ENCODE measurements at regions not wholly inside any gene's neighbourhood (a gene's known extent, or its start where the extent isn't known, plus 50 kb on each side); places are given as distances from the start of the nearest gene placed in this dataset.

DNA sequence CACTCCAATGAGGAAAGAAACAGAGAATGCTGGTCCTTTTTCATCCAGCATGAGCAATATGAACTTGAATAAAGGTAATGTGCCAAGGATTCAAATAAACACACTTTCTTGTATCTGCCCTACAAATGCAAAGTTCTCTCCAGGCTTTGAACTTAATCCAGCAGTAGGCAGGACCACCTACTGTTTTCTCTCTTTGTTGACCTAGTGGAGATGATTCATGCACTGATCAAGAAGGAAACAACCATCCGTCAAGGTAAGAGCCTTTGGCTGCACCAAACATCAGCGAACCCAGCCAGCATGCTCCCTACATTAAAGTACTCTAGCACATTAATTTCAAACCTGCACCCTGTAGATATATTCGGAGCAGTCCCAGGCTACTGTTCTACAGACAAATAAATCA is 489.3 kb downstream of the GALC start:
- TF ChIP-seq, protein P1, sequence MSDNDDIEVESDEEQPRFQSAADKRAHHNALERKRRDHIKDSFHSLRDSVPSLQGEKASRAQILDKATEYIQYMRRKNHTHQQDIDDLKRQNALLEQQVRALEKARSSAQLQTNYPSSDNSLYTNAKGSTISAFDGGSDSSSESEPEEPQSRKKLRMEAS (IDR thresholded peaks at IDR 0.05; ENCODE audit: low read depth, low read length) = no peak
- TF ChIP-seq MYC (IDR thresholded peaks at IDR 0.05; ENCODE audit: low read depth, low read length) (no peak), POLR2A (IDR thresholded peaks at IDR 0.05; ENCODE audit: extremely low read depth, insufficient read length) (no peak)
- TF ChIP-seq, protein P2, sequence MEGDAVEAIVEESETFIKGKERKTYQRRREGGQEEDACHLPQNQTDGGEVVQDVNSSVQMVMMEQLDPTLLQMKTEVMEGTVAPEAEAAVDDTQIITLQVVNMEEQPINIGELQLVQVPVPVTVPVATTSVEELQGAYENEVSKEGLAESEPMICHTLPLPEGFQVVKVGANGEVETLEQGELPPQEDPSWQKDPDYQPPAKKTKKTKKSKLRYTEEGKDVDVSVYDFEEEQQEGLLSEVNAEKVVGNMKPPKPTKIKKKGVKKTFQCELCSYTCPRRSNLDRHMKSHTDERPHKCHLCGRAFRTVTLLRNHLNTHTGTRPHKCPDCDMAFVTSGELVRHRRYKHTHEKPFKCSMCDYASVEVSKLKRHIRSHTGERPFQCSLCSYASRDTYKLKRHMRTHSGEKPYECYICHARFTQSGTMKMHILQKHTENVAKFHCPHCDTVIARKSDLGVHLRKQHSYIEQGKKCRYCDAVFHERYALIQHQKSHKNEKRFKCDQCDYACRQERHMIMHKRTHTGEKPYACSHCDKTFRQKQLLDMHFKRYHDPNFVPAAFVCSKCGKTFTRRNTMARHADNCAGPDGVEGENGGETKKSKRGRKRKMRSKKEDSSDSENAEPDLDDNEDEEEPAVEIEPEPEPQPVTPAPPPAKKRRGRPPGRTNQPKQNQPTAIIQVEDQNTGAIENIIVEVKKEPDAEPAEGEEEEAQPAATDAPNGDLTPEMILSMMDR (IDR thresholded peaks at IDR 0.05; ENCODE audit: low read depth, low read length) = no peak
- no peak for DNase-seq (ENCODE audit: low read depth)
- H3K4me3 ChIP-seq (ENCODE audit: low read depth, low read length) = no peak overlapping the region

DNA sequence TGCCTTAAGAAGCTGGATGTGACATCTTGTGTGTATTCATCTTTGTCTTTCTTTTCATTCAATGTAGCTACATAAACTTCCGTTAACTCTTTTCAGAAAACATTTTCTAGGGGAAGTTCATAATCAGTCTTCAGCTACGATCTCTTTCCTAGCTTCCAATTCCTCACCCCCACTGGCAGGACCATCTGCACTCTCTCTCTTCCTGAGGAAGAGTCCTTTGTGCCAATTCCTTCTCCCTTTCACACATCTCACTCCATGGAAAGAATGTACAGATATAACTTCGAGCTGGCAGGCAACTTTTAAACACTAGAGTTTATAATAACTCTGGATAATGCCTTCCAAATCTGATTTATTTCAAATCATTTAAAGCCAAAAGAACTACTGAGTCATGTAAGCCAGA is 495.7 kb downstream of the GALC start:
- no peak overlapping the region for H3K4me3 ChIP-seq (ENCODE audit: low read depth, low read length)
- no peak for DNase-seq (ENCODE audit: low read depth)
- TF ChIP-seq, protein P1 (IDR thresholded peaks at IDR 0.05; ENCODE audit: low read depth, low read length) = no peak
- TF ChIP-seq MYC (IDR thresholded peaks at IDR 0.05; ENCODE audit: low read depth, low read length) = no peak
- no peak for TF ChIP-seq POLR2A (IDR thresholded peaks at IDR 0.05; ENCODE audit: extremely low read depth, insufficient read length)
- TF ChIP-seq, protein P2 (IDR thresholded peaks at IDR 0.05; ENCODE audit: low read depth, low read length) = no peak

DNA sequence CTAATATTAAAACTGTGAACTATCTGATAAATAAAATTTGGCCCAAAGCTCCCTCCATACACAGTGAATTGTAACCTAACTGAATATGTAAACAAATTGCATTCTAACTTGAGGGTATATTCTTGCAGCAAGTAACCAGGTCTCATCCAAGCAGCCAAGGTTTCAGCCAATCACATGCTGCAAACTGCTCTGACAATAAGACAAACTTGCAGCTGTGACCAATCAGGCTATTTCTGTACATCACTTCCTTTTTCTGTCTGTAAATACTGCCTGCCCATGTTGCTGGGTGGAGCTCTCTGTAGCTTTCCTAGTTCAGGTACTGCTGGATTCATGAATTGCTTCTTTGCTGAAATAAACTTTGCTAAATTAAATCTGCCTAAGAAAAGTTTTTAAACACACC is 499.0 kb downstream of the GALC start:
- H3K4me3 ChIP-seq (ENCODE audit: low read depth, low read length) = no peak overlapping the region

DNA sequence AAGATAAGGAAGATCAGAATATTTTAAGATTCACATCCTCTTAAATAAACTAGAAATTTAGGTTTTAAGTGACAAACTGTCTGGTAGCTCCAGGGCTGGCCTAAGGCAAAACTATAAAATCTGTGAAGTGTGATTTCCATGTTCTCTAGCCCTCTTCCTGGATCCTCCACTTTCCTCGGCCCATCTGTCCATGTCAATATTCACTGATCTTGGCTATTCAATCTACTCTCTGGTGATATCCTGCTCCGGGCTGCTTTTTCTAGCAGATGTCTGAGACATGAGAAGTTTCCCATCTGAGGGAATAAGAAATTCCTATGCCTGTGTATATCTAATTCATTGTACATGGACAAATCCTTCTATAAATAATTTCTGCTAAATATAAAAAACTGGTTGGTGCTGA is 500.4 kb downstream of the GALC start:
- DNase-seq (ENCODE audit: low read depth) = no peak
- TF ChIP-seq, protein P2 (IDR thresholded peaks at IDR 0.05; ENCODE audit: low read depth, low read length) = no peak
- TF ChIP-seq, protein P1 (IDR thresholded peaks at IDR 0.05; ENCODE audit: low read depth, low read length) = no peak
- TF ChIP-seq MYC (IDR thresholded peaks at IDR 0.05; ENCODE audit: low read depth, low read length) = no peak
- no peak for TF ChIP-seq POLR2A (IDR thresholded peaks at IDR 0.05; ENCODE audit: extremely low read depth, insufficient read length)
- no peak overlapping the region for H3K4me3 ChIP-seq (ENCODE audit: low read depth, low read length)

More for the DNA sequence above, 499.0 kb downstream of the GALC start:
- TF ChIP-seq, protein P2 (IDR thresholded peaks at IDR 0.05; ENCODE audit: low read depth, low read length) = no peak
- TF ChIP-seq, protein P1 (IDR thresholded peaks at IDR 0.05; ENCODE audit: low read depth, low read length) = no peak
- no peak for TF ChIP-seq POLR2A (IDR thresholded peaks at IDR 0.05; ENCODE audit: extremely low read depth, insufficient read length)
- no peak for TF ChIP-seq MYC (IDR thresholded peaks at IDR 0.05; ENCODE audit: low read depth, low read length)
- peak; percentile 16 for DNase-seq (ENCODE audit: low read depth)

DNA sequence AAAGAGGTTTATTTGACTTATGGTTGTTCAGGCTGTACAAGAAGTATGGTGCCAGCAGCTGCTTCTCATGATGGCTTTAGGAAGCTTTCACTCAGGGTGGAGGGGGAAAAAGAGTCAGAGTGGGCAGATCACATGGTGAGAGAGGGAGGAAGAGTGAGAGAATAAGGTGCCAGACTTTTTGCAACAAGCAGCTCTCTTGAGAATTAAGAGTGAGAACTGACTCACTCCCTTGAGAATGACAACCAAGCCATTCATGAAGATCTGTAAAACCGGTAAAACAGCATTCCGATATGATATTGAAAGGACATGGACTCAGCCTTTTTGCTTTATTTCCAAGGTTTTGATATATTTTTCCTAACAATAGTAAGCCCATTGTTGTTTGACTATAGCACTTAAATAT is 501.2 kb downstream of the GALC start:
- H3K4me3 ChIP-seq (ENCODE audit: low read depth, low read length) = no peak overlapping the region
- no peak for TF ChIP-seq POLR2A (IDR thresholded peaks at IDR 0.05; ENCODE audit: extremely low read depth, insufficient read length)
- no peak for DNase-seq (ENCODE audit: low read depth)

DNA sequence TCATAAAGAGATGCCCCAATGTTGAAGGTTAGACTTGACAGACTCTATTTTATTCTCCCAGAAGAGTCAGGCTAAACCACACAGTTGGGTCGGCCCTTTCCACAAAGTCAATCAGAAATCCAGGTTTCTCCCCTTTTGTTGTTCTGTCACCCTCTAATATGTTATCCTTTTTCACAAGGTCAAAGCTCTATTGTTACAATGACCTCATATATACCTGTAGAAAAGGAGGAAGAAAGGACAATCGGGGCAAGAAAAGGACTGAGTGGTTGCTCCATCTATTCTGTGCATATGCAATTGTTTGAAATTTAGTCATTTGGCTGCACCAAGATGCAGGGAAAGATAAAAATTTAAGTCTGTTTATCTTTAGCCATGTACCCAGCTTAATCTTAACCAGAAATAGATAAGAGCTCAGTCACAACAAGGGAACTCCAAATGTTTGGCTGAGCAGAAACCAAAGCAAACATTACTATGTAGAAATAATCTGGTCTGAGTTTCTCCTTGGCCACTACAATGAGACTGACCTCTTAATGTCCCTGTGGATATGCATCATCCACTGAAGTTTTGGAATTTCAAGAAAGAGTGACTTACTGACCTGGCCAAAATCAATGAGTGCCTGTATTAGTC is 503.7 kb downstream of the GALC start:
- no peak for DNase-seq (ENCODE audit: low read depth)
- no peak overlapping the region for H3K4me3 ChIP-seq (ENCODE audit: low read depth, low read length)
- TF ChIP-seq POLR2A (IDR thresholded peaks at IDR 0.05; ENCODE audit: extremely low read depth, insufficient read length) = no peak
- TF ChIP-seq, protein P1 (IDR thresholded peaks at IDR 0.05; ENCODE audit: low read depth, low read length) = no peak
- TF ChIP-seq, protein P2 (IDR thresholded peaks at IDR 0.05; ENCODE audit: low read depth, low read length) = no peak
- no peak for TF ChIP-seq MYC (IDR thresholded peaks at IDR 0.05; ENCODE audit: low read depth, low read length)

All from NB4 (cell line).